Suprapubic skin (tissue), 4 donors: ENCODE measurements at regions not wholly inside any gene's neighbourhood (a gene's known extent, or its start where the extent isn't known, plus 50 kb on each side); places are given as distances from the start of the nearest gene placed in this dataset.

Experiments
- DNase-seq, 2 donors: peaks; one replicate each; pipeline ENCODE4 v3.0.0-alpha.2; 2019; ENCODE audit warnings: low spot score in 2 of 2
- H3K27ac ChIP-seq: fragments of 200-600 bp; sonication (generic); one replicate; pipeline ENCODE4 v1.5.1; 2019
- H3K27me3 ChIP-seq: fragments of 200-600 bp; sonication (generic); one replicate; pipeline ENCODE4 v1.5.1; 2019
- H3K36me3 ChIP-seq: fragments of 200-600 bp; sonication (generic); one replicate; pipeline ENCODE4 v1.5.1; 2019
- H3K4me1 ChIP-seq: fragments of 200-600 bp; sonication (generic); one replicate; pipeline ENCODE4 v1.5.1; 2019
- H3K4me3 ChIP-seq: fragments of 200-600 bp; sonication (generic); one replicate; pipeline ENCODE4 v1.5.1; 2019; ENCODE audit warnings: mild to moderate bottlenecking
- H3K9me3 ChIP-seq: fragments of 200-600 bp; sonication (generic); one replicate; pipeline ENCODE4 v1.5.1; 2019
- CTCF ChIP-seq, 2 donors: fragments of 200-600 bp in 1 of 2; fragments of 450-650 bp in 1 of 2; sonication (generic) in 1 of 2; IDR thresholded peaks; one replicate each; pipeline ENCODE4 v1.5.1; 2016 to 2019; ENCODE audit warnings: antibody characterized with exemption in 2 of 2, mild to moderate bottlenecking in 1 of 2, moderate library complexity in 1 of 2
- EP300 ChIP-seq: sonication (generic); formaldehyde crosslinking; IDR thresholded peaks from one replicate; pipeline ENCODE4 v1.6.1; 2017; ENCODE audit warnings: antibody characterized with exemption
- POLR2A ChIP-seq, 2 donors: fragments of 450-650 bp; IDR thresholded peaks; one replicate each; pipeline ENCODE4 v1.6.1; 2017; ENCODE audit warnings: antibody characterized with exemption in 2 of 2, mild to moderate bottlenecking in 2 of 2, moderate library complexity in 2 of 2
- POLR2AphosphoS5 ChIP-seq, 3 donors: sonication (generic); formaldehyde crosslinking; IDR thresholded peaks; one replicate each; pipeline ENCODE4 v1.6.1; 2017; ENCODE audit warnings: antibody characterized with exemption in 3 of 3
- WGBS: methylation state at CpG from one replicate; pipeline ENCODE4 v1.1.5; 2018; 5-methylcytosine and 5-hydroxymethylcytosine counted together

DNA sequence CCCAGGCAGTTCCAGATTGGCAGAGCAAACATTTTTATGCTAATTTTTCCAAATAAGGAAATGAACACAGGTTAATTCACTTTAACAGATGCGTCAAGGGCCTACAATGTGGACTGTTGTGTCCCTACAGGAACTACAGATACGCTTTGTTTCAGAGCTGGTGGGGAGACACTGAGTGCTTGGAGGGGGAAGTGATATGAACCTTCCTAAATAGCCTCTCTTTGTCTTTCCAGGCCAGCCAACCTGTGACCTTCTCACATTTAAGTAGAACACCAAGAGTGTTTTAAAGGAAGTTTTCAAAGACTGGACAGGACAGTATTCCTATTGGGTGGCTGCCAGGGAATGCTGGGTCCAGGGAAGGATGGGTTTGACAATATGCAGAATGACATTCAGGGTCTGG, 141.3 kb downstream of the ZNF664 start:
- Histone ChIP-seq H3K27ac (no peak overlapping the region), H3K4me1 (no peaks in the 10 kb centered on the region), H3K9me3 (no peaks in the 10 kb centered on the region), H3K27me3 (no peaks in the 10 kb centered on the region), H3K4me3 (no peak overlapping the region), H3K36me3 (no peaks in the 10 kb centered on the region)
- DNase-seq, result peak in 1 of 2 donors; percentile 23
- 88% methylated on average over 2 of the region's 2 CpGs for WGBS
- TF ChIP-seq EP300, result no peak

- no peaks in the 10 kb centered on the region for H3K4me1 ChIP-seq
- no peak for TF ChIP-seq EP300
- TF ChIP-seq CTCF (IDR thresholded peaks at IDR 0.05), result no peak
- no peak for TF ChIP-seq POLR2AphosphoS5 (IDR thresholded peaks at IDR 0.05)
- no peak for TF ChIP-seq POLR2A (IDR thresholded peaks at IDR 0.05)
These were observed 142.5 kb downstream of the ZNF664 start for GRCh38 chr12:124115496-124115895.

GRCh38 chr12:124115976-124116690, 143.1 kb downstream of the ZNF664 start:
- no peaks in the 10 kb centered on the region for H3K27me3 ChIP-seq
- no peaks in the 10 kb centered on the region for H3K36me3 ChIP-seq
- H3K27ac ChIP-seq, result no peak overlapping the region
- no peaks in the 10 kb centered on the region for H3K4me1 ChIP-seq
- no peaks in the 10 kb centered on the region for H3K9me3 ChIP-seq
- TF ChIP-seq POLR2AphosphoS5 (IDR thresholded peaks at IDR 0.05) (no peak), CTCF (IDR thresholded peaks at IDR 0.05) (no peak), EP300 (no peak), POLR2A (IDR thresholded peaks at IDR 0.05) (no peak)
- peak in 1 of 2 donors; percentile 16 for DNase-seq
- H3K4me3 ChIP-seq, result no peak overlapping the region
- WGBS, result 86% methylated on average over 16 of the region's 16 CpGs

More at GRCh38 chr12:124115496-124115895, 142.5 kb downstream of the ZNF664 start:
- Histone ChIP-seq H3K27ac (no peak overlapping the region), H3K36me3 (no peaks in the 10 kb centered on the region), H3K9me3 (no peaks in the 10 kb centered on the region), H3K27me3 (no peaks in the 10 kb centered on the region), H3K4me3 (no peak overlapping the region)
- DNase-seq, result peak in 1 of 2 donors; percentile 23
- 89% methylated on average over 11 of the region's 11 CpGs for WGBS

DNA sequence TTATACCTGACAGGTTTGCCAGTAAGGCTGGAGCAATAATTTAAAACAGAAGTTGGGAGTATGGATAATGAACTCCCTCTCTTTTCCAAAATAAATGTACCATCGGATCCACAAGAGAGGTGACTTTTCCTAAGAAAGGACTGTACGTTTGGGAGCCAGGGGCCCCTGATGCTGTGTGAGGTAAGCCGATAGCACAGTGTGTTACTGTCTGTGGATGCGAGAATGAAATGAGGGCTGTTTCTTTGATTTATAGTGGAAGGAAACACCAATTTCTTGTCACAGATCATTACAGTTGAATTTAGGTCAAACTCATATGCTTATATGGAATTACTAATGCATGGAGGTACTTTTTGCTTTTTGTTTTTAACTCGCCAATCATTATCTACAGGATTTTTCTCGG, 147.7 kb downstream of the ZNF664 start:
- 81% methylated on average over 6 of the region's 6 CpGs for WGBS
- DNase-seq, result peak in 1 of 2 donors; percentile 1
- Histone ChIP-seq H3K9me3 (no peaks in the 10 kb centered on the region), H3K27me3 (no peaks in the 10 kb centered on the region), H3K36me3 (no peaks in the 10 kb centered on the region), H3K4me1 (no peaks in the 10 kb centered on the region), H3K27ac (no peak overlapping the region), H3K4me3 (no peak overlapping the region)
- TF ChIP-seq EP300 (no peak), POLR2A (IDR thresholded peaks at IDR 0.05) (no peak), CTCF (IDR thresholded peaks at IDR 0.05) (no peak), POLR2AphosphoS5 (IDR thresholded peaks at IDR 0.05) (no peak)

DNA sequence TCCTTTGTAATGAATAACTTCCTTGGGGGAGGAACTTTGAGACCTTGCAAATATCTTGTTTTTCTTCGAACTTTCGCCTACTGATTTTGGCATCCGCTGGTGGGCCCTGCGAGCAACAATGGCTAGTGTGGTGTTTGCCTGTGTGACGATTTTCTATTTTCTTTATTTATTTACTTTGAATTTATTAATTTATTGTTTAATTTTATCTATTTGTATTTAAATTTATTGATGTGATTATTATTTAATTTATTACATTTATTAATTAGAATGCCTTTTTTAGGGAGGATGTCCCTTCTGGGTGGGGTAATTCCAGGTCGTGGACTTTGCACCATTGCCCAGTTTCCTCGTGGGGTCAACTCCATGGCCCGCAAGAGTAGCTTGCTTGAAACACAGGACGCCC, 149.7 kb downstream of the ZNF664 start:
- no peaks in the 10 kb centered on the region for H3K9me3 ChIP-seq
- H3K36me3 ChIP-seq, result no peaks in the 10 kb centered on the region
- DNase-seq, result peak in 1 of 2 donors; percentile 12
- no peak overlapping the region for H3K4me3 ChIP-seq
- H3K4me1 ChIP-seq, result no peaks in the 10 kb centered on the region
- H3K27ac ChIP-seq, result no peak overlapping the region
- TF ChIP-seq POLR2AphosphoS5 (IDR thresholded peaks at IDR 0.05) (no peak), CTCF (IDR thresholded peaks at IDR 0.05) (no peak), POLR2A (IDR thresholded peaks at IDR 0.05) (no peak), EP300 (no peak)
- WGBS, result 89% methylated on average over 9 of the region's 9 CpGs
- no peaks in the 10 kb centered on the region for H3K27me3 ChIP-seq
